ENCODE measurements at regions not wholly inside any gene's neighbourhood (a gene's known extent, or its start where the extent isn't known, plus 50 kb on each side); places are given as distances from the start of the nearest gene placed in this dataset.

DNA sequence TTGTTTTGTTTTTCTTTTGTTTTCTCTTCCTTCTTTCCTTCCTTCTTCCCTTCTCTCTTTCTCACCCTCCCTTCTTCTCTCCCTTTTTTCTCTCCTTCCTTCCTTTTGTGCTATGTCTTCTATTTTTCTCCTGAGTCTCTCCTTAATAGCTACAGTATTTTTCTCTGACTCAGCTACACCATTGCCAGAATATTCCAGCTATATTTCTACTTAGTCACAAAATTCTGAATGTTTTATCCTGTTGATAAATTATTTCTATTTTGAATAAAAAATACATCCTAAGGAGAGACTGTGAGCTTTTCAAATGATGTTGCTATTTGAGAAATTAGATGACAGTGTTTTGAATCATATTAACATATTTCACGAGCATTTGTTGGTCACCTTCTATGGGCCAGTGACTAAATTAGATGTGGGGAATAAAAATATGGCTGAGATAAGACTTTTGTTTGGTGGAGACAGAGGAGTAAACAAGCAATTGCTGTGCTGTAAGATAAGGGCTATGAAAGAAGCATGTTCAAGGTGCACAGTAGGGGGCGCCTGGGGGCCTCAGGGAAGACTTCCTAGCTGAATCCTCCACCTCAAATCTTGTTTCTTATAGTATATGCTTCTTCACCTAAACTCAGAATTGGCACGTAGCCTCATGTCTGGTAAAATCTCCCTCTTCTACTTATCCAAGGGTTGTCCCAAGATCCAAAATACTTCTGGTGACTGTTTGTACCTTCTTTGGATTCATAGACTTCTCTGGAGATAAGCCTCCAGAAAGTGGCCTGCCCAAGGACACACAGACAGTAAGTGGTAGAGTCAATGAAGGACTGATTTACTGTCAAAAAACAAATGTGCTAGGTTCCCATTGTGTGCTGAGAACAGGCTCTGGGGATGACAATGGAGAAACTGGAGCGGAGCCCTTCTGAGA is 115.5 kb upstream of the CREB5 start:
- peak; percentile 48 for DNase-seq

DNA sequence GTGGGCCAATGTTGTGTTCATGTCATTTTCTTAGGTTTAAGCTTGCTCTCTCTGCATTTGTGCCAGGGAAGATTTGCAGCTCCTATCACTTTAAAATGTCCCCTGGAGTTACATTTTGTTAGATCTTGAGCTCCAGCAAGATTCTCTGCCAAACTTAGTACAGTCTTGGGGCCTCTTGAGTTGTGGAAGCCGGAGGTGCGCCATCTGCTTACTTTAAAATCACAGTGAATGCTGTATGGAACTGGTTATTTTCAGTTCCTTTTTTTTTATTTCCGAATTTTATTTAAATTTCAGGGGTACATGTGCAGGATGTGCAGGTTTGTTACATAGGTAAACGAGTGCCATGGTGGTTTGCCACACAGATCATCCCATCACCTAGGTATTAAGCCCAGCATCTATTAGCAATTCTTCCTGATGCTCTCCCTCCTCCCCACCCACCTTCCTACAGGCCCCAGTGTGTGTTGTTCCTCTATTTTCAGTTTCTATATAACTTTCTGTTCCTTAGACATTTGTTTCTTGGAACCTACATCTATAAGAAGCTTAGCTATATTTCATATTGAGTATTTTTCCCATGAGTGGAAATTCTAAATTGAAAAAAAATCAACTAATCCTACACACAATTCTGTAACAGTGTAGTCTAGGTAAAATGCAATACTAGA is 114.4 kb upstream of the CREB5 start:
- DNase-seq, result no peak

DNA sequence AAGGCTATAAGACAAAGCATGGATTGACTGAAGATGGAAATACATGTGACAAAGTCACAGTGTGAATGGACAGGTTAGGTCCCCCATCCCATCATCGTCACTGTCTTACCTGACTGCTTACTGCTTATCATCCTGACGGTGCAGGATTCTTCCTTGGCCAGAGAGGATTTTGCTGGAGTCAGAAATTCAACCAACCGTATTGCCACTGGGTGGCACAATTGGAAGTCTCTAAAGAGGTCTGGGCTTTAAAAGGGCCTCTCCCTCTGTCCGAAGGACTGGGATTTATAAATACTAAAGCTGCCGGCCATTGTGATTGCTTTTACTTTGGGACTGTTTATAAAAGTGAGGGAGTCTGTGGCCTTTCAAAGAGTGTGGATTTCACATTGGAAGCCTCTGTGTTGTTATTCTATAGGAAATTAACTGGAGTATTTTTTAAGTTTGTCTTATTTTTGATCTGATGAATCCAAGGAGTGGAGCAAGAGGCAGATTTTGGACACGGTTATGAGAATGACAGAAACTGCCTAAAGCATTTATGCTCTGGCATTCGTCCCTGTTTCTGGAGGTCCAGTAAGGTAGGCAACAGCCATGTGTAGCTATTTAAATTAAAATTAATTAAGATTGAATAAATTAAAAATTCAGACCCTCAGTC is 113.3 kb upstream of the CREB5 start:
- DNase-seq, result peak; percentile 86

DNA sequence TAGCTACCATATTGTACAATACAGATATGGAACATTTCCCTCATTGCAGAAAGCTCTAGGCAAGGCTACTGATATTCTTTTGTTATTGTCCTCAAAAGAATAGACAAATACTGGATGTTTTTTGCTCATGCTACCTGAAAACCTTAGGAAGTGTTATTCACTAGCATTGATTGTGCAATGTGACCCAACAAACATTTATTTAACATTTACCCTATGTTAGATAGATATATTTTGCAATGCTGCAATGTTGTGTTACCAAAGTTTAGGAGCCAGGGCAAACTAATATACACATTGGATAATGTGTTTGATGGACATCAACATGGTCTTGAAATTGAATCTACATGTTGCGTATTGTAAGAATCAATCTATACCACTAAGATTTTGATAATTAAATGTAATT is 112.8 kb upstream of the CREB5 start:
- no peak for DNase-seq

DNA sequence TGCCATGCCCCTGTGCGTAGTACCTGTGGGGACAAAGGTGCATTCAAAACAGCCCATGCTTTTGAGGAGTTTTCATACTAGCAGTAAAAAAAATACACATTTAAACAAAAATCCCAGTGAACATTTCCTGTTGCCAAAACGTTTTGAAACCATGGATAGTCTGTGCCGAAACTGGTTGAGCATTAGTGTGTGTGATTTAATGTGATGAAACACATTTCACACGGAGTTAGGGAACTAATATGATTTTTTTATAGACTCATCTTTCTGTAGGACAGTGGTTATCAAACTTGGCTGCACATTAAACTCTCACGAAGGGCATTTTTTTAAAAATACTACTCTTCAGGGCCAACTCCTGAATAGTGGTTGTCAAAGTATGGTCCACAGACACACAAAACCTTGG is 111.8 kb upstream of the CREB5 start:
- DNase-seq, result no peak

DNA sequence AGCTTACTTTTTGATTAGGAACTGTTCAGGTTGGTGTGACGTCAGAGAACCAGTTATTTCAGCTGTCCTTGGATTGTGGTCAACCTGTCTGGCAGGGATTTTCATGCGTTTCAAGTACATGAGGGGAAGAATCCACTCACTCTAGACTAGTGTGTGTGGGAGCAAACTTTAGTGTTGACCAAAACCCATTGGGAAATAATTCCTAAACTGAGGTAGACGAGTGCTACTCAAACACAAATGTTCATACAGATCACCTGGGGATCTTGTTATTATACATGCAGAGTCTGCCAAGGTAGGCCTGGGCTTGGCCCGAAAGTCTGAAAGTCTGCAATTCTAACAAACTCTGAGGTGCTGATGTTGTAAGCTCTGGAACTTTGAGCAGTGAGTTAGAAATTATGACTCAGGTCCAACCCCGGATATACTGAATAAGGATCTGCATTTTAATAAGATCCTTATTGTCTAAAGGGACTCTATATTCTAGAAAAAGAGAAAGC is 111.1 kb upstream of the CREB5 start:
- no peak for DNase-seq

DNA sequence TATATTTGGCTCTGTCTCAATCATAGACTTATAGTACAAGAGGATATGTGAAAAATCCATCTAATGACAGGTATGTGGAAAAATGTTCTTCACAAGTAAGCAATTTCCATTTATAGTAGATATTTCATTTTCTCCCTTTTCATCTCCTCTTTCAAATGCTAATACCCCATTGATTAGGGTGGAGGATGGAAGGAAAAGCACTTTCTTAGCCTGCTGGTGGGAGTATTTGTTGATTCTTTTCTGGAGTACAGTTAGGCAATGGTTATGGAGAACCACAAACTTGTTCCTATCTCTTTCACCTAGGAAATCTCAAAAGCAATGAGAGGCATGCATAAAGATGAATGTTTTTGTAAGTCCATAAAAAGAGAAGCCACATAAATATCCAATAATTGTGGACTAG is 108.0 kb upstream of the CREB5 start:
- no peak for DNase-seq

DNA sequence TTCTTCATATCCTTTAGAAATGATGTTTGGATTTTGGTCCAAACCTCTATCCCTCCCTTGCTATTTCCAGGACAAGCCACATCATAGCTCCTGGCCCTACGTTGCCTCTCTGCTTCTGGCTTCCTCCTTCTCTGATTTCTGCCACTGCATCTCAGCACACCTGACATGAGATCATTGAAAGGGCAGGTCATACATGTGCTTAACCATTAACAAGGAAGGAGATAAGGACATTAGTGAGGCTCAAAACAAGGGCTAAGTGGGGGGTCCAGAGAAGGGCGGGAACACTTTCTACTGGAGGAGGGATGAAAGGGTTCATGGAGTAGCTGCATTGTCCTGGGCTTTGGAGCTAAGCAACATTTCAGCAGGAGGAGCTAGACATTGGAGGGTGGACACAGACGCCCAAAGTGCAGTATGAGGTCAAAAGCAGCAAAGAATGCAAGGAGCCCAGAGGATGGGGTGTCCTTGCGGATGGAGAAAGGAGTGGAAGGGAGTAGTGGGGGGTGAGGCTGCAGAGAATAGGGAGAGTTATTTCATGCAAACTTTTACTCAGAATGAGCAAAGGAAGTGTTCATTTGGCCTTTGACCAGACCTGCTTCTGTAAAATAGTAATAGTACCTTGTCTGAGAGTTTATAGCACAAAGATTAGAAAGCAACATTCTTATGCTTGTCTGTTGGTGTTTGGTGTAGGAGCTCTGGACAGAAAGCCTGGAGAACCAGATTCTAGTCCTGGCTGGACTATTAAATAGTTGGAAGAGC is 102.4 kb upstream of the CREB5 start:
- DNase-seq, result no peak

DNA sequence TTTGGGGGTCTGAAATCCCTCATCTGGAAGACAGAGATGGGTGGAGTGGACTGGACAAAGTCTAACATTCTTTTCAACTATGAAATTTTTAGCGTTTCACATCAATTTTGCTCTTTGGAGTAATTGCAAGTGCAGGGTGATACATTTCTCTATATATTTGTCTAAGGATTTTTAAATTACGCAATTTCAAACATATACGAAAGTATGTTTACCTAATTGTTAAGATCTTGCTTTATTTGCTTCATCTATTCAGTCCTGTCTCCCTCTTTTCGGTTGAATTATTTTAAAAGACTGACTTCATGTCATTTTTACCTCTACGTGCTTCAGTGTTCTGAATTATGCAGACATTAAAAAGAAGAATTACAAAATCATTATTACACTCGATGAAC is 101.9 kb upstream of the CREB5 start:
- DNase-seq, result no peak

DNA sequence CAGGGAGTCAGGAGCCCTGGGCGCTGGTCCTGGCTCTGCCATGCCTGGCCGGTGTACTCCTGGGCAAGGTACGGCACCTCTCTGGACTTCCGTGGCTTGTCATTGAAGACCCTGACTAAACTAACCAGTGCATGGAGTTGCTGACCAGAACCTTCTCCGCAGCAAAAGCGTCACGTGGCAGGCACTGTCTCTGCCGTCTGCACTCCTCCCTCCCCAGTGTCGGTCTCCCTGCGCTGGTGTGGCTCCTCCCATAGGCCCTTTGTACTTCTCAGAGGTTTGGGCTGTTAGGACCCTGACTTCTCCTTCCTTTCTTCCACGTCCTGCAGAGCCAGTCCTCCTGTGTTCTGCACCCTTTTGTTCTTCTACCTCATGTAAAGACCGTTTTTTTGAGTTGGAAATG is 100.6 kb upstream of the CREB5 start:
- DNase-seq, result no peak

DNA sequence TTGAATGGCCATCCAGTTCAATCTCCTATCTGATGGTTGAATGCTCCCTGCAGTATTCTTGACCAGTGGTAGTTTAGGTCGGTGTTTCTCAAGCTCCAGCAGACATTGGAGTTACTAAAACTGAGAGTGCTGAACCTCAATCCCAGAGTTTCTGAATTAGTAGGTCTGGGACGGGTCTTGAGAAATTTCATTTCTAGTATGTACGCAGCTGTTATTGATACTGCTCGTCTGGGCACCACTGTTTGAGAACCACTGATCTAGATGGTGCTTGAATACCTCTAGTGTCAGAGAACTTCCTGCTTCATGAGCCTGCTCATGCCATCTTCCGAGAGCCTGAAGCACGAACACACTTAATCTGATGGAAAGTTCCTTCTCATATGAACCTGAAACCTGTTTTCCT is 99.4 kb upstream of the CREB5 start:
- no peak for DNase-seq

DNA sequence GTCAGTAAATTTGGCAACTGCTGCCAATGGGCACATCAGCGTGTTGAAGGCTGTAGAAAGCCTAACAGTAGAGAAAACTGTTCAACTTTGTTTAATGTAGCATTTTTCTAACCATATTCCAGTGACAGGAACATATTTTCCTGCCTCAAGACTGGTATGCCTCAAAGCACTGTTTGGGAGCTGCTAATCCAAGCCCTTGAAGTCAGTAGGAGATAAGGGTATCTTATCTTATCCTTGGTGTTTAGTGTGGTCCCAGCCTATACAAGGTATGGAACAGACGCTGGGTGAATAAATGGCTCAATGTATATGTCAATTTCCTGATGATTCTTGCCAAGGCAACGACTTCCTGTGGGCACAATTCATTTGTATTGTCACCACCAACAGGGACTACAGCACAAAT is 97.5 kb upstream of the CREB5 start:
- DNase-seq, result no peak

DNA sequence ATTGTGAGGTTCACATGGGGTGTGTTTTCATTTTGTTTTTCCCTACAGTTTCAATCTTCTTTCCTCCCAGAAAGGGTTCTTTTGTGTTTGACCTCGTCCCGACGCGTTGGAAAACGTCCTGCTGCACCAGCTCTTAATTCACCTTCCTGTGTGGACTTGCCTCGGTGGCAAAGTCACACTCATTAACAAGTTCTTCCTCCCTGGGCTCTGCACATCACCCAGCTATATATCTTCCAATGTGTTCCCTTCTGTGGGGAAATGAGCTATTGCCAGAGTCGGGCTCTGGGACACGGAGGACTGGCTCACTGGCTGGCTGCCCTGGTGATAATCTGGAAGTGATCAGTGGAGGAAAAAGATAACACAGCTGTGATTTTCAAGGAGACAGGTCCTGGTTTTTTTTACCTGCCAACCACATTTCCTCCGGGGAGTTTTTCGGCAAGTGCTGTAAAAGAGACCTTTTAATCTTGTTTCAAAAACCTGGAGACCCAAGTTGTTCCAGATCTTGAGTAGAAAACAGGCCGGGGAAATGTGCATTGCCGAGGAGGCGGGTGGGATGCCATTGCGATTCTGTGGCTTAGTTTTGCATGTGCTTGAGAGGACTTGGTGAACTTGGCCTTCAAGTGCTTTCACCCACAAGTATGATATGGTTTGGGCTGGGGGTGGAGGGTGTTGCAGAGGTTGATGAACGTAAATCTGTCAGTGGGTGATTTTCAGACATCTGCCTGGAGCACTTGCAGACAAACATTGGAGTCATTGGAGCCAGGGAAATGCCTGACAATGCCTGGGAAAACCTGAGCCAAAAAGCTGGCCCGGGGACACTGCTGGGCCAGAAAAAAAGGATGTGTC is 96.5 kb upstream of the CREB5 start:
- DNase-seq, result no peak

DNA sequence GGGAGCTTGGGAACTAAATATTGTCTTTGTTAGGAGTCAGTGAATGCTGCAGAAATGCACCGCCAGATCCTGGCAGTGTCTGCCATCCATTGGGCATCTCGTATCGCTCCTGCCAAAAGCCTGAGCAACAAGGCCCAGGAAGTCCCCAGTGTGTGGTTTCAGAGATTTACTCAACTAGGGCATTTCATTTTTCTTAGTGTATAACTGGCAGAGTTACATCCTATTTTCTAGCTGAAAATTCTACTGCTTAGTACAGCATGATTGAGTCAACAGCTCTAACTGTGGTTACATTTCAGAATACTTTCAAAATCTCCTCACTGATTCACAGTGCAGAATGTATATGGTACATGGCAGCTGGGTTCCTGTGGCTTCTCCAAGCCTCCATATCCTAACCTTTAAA is 95.8 kb upstream of the CREB5 start:
- DNase-seq, result no peak

DNA sequence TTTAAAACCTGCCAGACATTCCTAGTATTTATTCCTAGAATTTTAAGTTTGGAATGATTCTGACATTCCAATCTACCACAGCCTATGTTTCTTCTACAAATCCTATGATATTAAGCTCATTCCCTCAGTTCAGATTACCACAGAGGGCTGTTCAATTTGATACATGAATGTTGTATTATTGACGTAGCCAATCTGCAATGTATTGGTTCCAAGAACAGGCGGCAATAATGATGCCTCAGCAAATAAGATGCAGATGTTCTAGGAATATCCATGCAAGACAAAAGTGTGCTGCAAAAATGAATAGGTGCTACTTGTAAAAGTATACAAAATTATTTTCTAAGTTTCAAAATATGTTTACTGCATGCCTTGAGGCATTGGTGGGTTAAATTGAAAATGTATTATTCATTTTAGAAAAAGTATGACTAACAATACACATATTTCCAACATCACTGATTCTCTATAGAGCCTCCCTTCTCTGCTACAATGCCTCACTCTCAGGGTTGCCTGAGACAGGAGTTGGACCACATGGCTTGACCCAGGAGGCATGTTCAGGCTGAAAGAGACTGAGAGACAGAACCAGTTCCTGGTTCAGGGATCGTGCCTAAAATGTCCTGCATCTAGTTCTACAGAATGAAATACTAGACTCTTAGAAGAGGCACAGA is 94.1 kb upstream of the CREB5 start:
- DNase-seq, result no peak

DNA sequence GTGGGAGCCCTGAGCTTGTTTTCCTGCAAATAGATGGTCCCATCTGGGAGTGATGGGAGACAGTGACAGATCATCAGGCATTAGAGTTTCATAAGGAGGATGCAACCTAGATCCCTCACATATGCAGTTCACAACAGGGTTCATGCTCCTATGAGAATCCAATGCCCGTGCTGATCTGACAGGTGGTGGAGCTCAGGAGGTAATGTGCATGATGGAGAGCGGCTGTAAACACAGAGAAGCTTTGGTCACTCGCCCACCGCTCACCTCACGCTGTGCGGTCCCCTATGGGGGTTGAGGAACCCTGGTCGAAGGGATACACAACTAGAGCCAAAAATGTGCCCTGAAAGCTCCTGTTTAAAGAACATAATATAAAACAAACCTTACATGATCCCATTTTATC is 88.5 kb upstream of the CREB5 start:
- no peak for DNase-seq

DNA sequence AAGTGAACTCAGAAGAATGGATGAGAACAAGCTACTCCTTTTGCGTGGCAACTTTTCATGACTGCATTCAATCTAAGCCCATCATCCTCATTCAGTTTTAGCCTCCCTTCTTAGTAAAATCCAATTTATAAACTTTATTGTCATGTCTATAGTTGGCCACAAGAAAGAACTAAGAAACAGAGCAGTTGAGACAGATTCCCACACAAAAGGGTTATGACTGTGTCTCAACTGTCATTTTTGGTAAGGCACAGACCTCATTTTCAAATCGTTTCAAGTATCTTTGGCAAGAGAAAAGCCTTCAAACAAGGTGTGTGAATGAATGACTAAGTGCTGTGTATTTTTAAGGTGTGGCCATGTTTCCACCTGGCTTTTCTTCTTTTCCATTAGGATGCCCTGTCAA is 84.2 kb upstream of the CREB5 start:
- DNase-seq, result no peak

DNA sequence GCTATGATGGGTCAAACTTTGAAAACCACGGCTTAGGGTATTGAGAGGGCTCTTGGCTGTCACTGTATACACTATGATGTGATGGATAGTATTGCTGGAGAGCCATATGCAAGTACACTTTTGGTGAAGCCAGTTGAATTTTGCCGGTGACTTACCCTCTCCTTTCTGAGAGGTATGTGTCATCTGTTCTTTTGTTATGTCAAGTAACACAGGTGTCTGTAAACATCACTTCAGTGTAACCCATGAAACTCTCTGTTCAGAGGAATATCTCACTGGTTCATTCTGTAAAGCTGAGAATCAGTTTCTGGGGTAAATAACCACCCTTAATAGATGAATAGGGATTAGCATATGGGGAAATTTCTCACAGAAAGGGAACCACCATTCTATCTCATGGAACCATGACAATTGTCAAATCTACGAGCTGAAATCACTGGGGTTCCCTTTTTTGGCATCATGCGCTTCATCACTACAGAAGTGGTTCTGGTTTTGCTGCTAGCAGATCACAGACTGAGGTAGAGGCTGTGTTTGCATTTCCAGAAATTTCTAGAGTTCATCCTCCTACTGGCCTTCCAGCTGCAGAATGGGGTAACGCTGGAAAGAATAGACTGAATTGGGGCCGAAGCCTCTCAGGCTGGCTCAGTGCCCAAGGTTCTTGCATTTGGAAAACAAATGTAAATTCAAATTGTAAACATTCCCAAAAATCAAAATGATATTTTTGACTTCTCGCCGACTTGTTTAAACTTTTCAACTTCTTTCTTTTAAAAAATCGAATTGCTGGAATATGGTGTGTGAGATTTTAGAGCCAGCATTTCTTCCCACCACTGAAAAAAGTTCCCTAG is 83.3 kb upstream of the CREB5 start:
- peak; percentile 13 for DNase-seq

DNA sequence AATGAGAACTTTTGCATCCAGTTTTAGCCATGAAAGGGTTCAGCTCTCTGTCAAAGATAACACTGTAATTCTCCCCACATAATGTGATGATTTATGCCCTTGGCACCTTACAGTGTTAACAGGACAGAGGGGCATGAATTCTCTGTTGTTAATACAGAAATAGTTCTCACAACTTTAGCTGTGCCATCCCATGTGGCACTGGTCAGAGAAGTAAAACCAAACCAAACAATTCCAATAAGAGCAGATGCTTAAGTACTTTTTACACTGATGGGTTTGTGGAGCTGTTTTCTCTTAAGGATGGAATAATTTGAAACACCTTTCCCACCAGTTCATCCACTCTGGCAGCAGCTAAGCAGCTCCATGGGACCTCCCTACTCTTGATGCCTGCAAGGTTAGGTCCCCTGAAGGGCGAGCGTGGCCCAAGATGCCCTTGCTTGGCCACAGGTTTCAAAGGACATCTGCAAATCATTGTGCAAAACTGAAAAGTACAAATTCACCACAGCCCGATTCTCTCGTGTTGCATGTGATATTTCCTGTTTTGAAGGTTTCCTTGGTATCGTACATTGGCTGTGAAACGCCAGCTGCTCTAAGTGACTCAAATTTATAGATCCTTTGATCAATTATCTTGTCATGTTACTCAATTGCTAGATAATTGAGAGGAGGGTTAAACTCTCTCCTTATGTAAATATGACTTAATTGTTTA is 82.5 kb upstream of the CREB5 start:
- DNase-seq, result no peak
